ENCODE measurements at regions not wholly inside any gene's neighbourhood (a gene's known extent, or its start where the extent isn't known, plus 50 kb on each side); places are given as distances from the start of the nearest gene placed in this dataset.

DNA sequence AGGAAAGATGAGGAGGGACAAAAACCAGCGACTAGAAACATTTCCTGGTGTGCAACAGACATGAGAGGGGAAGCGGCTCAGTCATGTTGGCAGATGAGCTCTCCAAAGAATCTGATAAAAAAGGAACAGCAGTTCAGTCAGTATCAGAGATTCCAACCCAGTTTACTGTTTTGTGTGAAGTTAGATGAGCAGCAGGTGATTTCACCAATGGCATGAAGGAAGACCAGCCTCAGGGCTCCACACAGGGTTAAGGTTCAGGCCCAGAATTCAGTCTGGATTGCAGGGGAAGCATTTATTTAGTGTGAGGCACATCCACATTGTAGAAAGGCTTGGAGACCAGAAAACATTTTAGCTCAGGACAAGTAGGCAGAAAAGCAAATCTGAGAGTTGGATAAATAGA is 317.8 kb downstream of the C6orf118 start:
- TF ChIP-seq, protein P1, sequence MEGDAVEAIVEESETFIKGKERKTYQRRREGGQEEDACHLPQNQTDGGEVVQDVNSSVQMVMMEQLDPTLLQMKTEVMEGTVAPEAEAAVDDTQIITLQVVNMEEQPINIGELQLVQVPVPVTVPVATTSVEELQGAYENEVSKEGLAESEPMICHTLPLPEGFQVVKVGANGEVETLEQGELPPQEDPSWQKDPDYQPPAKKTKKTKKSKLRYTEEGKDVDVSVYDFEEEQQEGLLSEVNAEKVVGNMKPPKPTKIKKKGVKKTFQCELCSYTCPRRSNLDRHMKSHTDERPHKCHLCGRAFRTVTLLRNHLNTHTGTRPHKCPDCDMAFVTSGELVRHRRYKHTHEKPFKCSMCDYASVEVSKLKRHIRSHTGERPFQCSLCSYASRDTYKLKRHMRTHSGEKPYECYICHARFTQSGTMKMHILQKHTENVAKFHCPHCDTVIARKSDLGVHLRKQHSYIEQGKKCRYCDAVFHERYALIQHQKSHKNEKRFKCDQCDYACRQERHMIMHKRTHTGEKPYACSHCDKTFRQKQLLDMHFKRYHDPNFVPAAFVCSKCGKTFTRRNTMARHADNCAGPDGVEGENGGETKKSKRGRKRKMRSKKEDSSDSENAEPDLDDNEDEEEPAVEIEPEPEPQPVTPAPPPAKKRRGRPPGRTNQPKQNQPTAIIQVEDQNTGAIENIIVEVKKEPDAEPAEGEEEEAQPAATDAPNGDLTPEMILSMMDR (IDR thresholded peaks at IDR 0.05), result no peak
- no peak for TF ChIP-seq POLR2A (IDR thresholded peaks at IDR 0.05)
- TF ChIP-seq EP300 (IDR thresholded peaks at IDR 0.05), result no peak

All from tibial nerve (tissue), 4 donors.